Astrocyte (in vitro differentiated cells and primary cell): ENCODE measurements at regions not wholly inside any gene's neighbourhood (a gene's known extent, or its start where the extent isn't known, plus 50 kb on each side); places are given as distances from the start of the nearest gene placed in this dataset.

Source experiments
- DNase-seq: peaks from one replicate; pipeline ENCODE4 v3.0.0-alpha.2; 2010; ENCODE audit warnings: low read depth
- FAIRE-seq: peaks from 2 replicates; lab custom pipeline; 2011; peaks lifted over from hg19 to GRCh38; lab: Jason Lieb, UNC
- H2AFZ ChIP-seq: 2 replicates; pipeline ENCODE4 v1.6.0; 2012; ENCODE audit warnings: low read depth, low read length, inconsistent platforms
- H3K27ac ChIP-seq: 2 replicates; pipeline ENCODE4 v1.5.1; 2011; ENCODE audit warnings: low read depth, low read length, inconsistent platforms
- H3K27me3 ChIP-seq: 2 replicates; pipeline ENCODE4 v1.6.0; 2011; ENCODE audit warnings: low read length, inconsistent platforms; ENCODE audit not compliant: insufficient read depth
- H3K36me3 ChIP-seq: 2 replicates; pipeline ENCODE4 v1.5.1; 2011; ENCODE audit warnings: low read length, inconsistent platforms; ENCODE audit not compliant: insufficient read depth
- H3K4me1 ChIP-seq: 2 replicates; pipeline ENCODE4 v1.5.1; 2011; ENCODE audit warnings: low read length, inconsistent platforms; ENCODE audit not compliant: insufficient read depth
- H3K4me2 ChIP-seq: 2 replicates; pipeline ENCODE4 v1.6.0; 2012; ENCODE audit warnings: low read length, inconsistent platforms
- H3K4me3 ChIP-seq: 2 replicates; pipeline ENCODE4 v1.5.1; 2011; ENCODE audit warnings: low read depth, mild to moderate bottlenecking, low read length, inconsistent platforms; ENCODE audit not compliant: insufficient read depth
- H3K79me2 ChIP-seq: 2 replicates; pipeline ENCODE4 v1.6.0; 2012; ENCODE audit warnings: mild to moderate bottlenecking, low read length, inconsistent platforms; ENCODE audit not compliant: insufficient read depth
- H3K9ac ChIP-seq: 2 replicates; pipeline ENCODE4 v1.6.0; 2012; ENCODE audit warnings: mild to moderate bottlenecking, low read length, inconsistent platforms
- H3K9me3 ChIP-seq: 2 replicates; pipeline ENCODE4 v1.5.1; 2012; ENCODE audit warnings: low read depth, mild to moderate bottlenecking, low read length, inconsistent platforms; ENCODE audit not compliant: insufficient read depth
- H4K20me1 ChIP-seq: 2 replicates; pipeline ENCODE4 v1.6.0; 2012; ENCODE audit warnings: low read length, inconsistent platforms; ENCODE audit not compliant: insufficient read depth
- H3K27ac Mint-ChIP-seq: one replicate; pipeline ENCODE4 v1.8.0; 2021; ENCODE audit warnings: mild to moderate bottlenecking, mixed read lengths; ENCODE audit not compliant: unreplicated experiment
- H3K27me3 Mint-ChIP-seq: one replicate; pipeline ENCODE4 v1.8.0; 2021; ENCODE audit warnings: low read depth, mixed read lengths; ENCODE audit not compliant: unreplicated experiment
- H3K36me3 Mint-ChIP-seq: one replicate; pipeline ENCODE4 v1.8.0; 2021; ENCODE audit warnings: low read depth, mixed read lengths; ENCODE audit not compliant: unreplicated experiment
- H3K4me1 Mint-ChIP-seq: one replicate; pipeline ENCODE4 v1.8.0; 2021; ENCODE audit warnings: low read depth, mixed read lengths; ENCODE audit not compliant: unreplicated experiment
- H3K4me3 Mint-ChIP-seq: one replicate; pipeline ENCODE4 v1.8.0; 2021; ENCODE audit warnings: mild to moderate bottlenecking, moderate library complexity, mixed read lengths; ENCODE audit not compliant: unreplicated experiment
- H3K9me3 Mint-ChIP-seq: one replicate; pipeline ENCODE4 v1.8.0; 2021; ENCODE audit warnings: mild to moderate bottlenecking, mixed read lengths; ENCODE audit not compliant: unreplicated experiment
- CTCF ChIP-seq: IDR thresholded peaks from 2 replicates; pipeline ENCODE4 v1.5.1; 2011; ENCODE audit warnings: low read depth, mild to moderate bottlenecking, inconsistent platforms, low read length, moderate library complexity; ENCODE audit not compliant: insufficient read depth
- EZH2 ChIP-seq: IDR thresholded peaks from 2 replicates; pipeline ENCODE4 v1.6.1; 2012; ENCODE audit warnings: mild to moderate bottlenecking, low read length, inconsistent platforms; ENCODE audit not compliant: insufficient read depth

- Histone ChIP-seq H3K4me2 (no peak overlapping the region), H3K79me2 (no peaks in the 10 kb centered on the region), H3K36me3 (no peaks in the 10 kb centered on the region), H3K4me3 (no peak overlapping the region), H3K9me3 (no peaks in the 10 kb centered on the region), H3K4me1 (no peaks in the 10 kb centered on the region), H4K20me1 (no peaks in the 10 kb centered on the region), H3K27ac (no peak overlapping the region), H3K9ac (no peak overlapping the region), H3K27me3 (no peaks in the 10 kb centered on the region), H2AFZ (no peak overlapping the region)
- H3K36me3 Mint-ChIP-seq: no peaks in the 10 kb centered on the region
- peak overlapping the region; percentile 86 for H3K27ac Mint-ChIP-seq
- TF ChIP-seq CTCF: no peak
- TF ChIP-seq EZH2: no peak
- no peak overlapping the region for H3K4me3 Mint-ChIP-seq
- peaks cover 29% of the 10 kb centered on the region for H3K4me1 Mint-ChIP-seq
- no peak for DNase-seq
- no peaks in the 10 kb centered on the region for H3K27me3 Mint-ChIP-seq
- H3K9me3 Mint-ChIP-seq: no peaks in the 10 kb centered on the region
- no peak for FAIRE-seq
Measured at GRCh38 chr20:16639027-16639941, 66.0 kb upstream of the KIF16B start.

- Histone ChIP-seq H3K4me1 (no peaks in the 10 kb centered on the region), H4K20me1 (no peaks in the 10 kb centered on the region)
Measured at GRCh38 chr20:16637797-16638196, 64.5 kb upstream of the KIF16B start.

GRCh38 chr20:16626849-16627248, 53.6 kb upstream of the KIF16B start:
- H3K4me1 Mint-ChIP-seq: peaks cover 3% of the 10 kb centered on the region
- H4K20me1 ChIP-seq: no peaks in the 10 kb centered on the region
- no peak overlapping the region for H3K4me3 ChIP-seq
- no peaks in the 10 kb centered on the region for H3K36me3 Mint-ChIP-seq
- H3K27ac Mint-ChIP-seq: no peak overlapping the region
- H3K4me2 ChIP-seq: no peak overlapping the region
- no peaks in the 10 kb centered on the region for H3K4me1 ChIP-seq
- no peaks in the 10 kb centered on the region for H3K79me2 ChIP-seq
- H3K27ac ChIP-seq: no peak overlapping the region
- no peaks in the 10 kb centered on the region for H3K27me3 ChIP-seq
- H2AFZ ChIP-seq: no peak overlapping the region
- no peaks in the 10 kb centered on the region for H3K36me3 ChIP-seq
- TF ChIP-seq EZH2: no peak
- no peak for TF ChIP-seq CTCF
- H3K27me3 Mint-ChIP-seq: peaks cover 8% of the 10 kb centered on the region
- DNase-seq (no peak), FAIRE-seq (no peak)
- no peak overlapping the region for H3K9ac ChIP-seq
- H3K9me3 Mint-ChIP-seq: peaks cover 2% of the 10 kb centered on the region
- H3K9me3 ChIP-seq: no peaks in the 10 kb centered on the region
- no peak overlapping the region for H3K4me3 Mint-ChIP-seq

More at GRCh38 chr20:16637797-16638196, 64.5 kb upstream of the KIF16B start:
- Mint-ChIP-seq H3K4me3 (no peak overlapping the region), H3K36me3 (no peaks in the 10 kb centered on the region), H3K27me3 (no peaks in the 10 kb centered on the region), H3K9me3 (no peaks in the 10 kb centered on the region), H3K27ac (peak overlapping the region; percentile 14), H3K4me1 (peaks cover 29% of the 10 kb centered on the region)
- Histone ChIP-seq H3K27me3 (no peaks in the 10 kb centered on the region), H3K4me3 (no peak overlapping the region), H3K9ac (no peak overlapping the region), H2AFZ (no peak overlapping the region), H3K4me2 (no peak overlapping the region), H3K9me3 (no peaks in the 10 kb centered on the region), H3K36me3 (no peaks in the 10 kb centered on the region), H3K27ac (no peak overlapping the region), H3K79me2 (no peaks in the 10 kb centered on the region)
- FAIRE-seq (no peak), DNase-seq (no peak)
- TF ChIP-seq EZH2: no peak
